ENCODE measurements at regions not wholly inside any gene's neighbourhood (a gene's known extent, or its start where the extent isn't known, plus 50 kb on each side); places are given as distances from the start of the nearest gene placed in this dataset.

DNA sequence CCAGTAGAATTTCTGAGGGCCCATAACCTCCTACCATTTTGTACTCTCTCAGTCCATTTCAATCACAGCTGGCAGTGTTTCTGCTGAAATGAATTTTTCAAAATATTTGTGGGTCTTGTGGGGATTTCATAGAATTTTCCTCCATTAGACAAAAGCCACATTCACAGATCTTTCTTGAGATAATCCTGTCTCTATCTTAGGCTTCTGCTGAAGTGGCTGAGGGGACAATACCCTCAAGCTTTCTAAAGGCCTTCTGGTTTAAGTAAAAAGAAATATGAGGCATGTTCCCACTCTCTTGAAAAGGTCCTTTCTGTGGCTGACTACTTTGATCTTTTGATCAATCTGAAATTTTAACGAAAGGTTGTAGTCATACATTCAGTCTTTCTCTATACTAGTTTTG lies 1930.0 kb upstream of the AGA start (continued):
- no peak for TF ChIP-seq ZNF207 (IDR thresholded peaks at IDR 0.05; ENCODE audit: borderline replicate concordance)
- TF ChIP-seq, protein P1, sequence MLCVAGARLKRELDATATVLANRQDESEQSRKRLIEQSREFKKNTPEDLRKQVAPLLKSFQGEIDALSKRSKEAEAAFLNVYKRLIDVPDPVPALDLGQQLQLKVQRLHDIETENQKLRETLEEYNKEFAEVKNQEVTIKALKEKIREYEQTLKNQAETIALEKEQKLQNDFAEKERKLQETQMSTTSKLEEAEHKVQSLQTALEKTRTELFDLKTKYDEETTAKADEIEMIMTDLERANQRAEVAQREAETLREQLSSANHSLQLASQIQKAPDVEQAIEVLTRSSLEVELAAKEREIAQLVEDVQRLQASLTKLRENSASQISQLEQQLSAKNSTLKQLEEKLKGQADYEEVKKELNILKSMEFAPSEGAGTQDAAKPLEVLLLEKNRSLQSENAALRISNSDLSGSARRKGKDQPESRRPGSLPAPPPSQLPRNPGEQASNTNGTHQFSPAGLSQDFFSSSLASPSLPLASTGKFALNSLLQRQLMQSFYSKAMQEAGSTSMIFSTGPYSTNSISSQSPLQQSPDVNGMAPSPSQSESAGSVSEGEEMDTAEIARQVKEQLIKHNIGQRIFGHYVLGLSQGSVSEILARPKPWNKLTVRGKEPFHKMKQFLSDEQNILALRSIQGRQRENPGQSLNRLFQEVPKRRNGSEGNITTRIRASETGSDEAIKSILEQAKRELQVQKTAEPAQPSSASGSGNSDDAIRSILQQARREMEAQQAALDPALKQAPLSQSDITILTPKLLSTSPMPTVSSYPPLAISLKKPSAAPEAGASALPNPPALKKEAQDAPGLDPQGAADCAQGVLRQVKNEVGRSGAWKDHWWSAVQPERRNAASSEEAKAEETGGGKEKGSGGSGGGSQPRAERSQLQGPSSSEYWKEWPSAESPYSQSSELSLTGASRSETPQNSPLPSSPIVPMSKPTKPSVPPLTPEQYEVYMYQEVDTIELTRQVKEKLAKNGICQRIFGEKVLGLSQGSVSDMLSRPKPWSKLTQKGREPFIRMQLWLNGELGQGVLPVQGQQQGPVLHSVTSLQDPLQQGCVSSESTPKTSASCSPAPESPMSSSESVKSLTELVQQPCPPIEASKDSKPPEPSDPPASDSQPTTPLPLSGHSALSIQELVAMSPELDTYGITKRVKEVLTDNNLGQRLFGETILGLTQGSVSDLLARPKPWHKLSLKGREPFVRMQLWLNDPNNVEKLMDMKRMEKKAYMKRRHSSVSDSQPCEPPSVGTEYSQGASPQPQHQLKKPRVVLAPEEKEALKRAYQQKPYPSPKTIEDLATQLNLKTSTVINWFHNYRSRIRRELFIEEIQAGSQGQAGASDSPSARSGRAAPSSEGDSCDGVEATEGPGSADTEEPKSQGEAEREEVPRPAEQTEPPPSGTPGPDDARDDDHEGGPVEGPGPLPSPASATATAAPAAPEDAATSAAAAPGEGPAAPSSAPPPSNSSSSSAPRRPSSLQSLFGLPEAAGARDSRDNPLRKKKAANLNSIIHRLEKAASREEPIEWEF (IDR thresholded peaks at IDR 0.05; ENCODE audit: insufficient replicate concordance, low read depth, low read length) = no peak
- TF ChIP-seq, protein P2, sequence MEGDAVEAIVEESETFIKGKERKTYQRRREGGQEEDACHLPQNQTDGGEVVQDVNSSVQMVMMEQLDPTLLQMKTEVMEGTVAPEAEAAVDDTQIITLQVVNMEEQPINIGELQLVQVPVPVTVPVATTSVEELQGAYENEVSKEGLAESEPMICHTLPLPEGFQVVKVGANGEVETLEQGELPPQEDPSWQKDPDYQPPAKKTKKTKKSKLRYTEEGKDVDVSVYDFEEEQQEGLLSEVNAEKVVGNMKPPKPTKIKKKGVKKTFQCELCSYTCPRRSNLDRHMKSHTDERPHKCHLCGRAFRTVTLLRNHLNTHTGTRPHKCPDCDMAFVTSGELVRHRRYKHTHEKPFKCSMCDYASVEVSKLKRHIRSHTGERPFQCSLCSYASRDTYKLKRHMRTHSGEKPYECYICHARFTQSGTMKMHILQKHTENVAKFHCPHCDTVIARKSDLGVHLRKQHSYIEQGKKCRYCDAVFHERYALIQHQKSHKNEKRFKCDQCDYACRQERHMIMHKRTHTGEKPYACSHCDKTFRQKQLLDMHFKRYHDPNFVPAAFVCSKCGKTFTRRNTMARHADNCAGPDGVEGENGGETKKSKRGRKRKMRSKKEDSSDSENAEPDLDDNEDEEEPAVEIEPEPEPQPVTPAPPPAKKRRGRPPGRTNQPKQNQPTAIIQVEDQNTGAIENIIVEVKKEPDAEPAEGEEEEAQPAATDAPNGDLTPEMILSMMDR (IDR thresholded peaks at IDR 0.05 in 2 of 3, conservative IDR thresholded peaks at IDR 0.05 in 1 of 3; ENCODE audit: control insufficient read depth in 2 of 3, extremely low read depth in 1 of 3, insufficient read depth in 1 of 3, low read depth in 3 of 3, low read length in 3 of 3) = no peak
- TF ChIP-seq, protein P3, sequence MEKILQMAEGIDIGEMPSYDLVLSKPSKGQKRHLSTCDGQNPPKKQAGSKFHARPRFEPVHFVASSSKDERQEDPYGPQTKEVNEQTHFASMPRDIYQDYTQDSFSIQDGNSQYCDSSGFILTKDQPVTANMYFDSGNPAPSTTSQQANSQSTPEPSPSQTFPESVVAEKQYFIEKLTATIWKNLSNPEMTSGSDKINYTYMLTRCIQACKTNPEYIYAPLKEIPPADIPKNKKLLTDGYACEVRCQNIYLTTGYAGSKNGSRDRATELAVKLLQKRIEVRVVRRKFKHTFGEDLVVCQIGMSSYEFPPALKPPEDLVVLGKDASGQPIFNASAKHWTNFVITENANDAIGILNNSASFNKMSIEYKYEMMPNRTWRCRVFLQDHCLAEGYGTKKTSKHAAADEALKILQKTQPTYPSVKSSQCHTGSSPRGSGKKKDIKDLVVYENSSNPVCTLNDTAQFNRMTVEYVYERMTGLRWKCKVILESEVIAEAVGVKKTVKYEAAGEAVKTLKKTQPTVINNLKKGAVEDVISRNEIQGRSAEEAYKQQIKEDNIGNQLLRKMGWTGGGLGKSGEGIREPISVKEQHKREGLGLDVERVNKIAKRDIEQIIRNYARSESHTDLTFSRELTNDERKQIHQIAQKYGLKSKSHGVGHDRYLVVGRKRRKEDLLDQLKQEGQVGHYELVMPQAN (conservative IDR thresholded peaks at IDR 0.05) = no peak

All from GM12878 (cell line).